ENCODE measurements at regions not wholly inside any gene's neighbourhood (a gene's known extent, or its start where the extent isn't known, plus 50 kb on each side); places are given as distances from the start of the nearest gene placed in this dataset.

DNA sequence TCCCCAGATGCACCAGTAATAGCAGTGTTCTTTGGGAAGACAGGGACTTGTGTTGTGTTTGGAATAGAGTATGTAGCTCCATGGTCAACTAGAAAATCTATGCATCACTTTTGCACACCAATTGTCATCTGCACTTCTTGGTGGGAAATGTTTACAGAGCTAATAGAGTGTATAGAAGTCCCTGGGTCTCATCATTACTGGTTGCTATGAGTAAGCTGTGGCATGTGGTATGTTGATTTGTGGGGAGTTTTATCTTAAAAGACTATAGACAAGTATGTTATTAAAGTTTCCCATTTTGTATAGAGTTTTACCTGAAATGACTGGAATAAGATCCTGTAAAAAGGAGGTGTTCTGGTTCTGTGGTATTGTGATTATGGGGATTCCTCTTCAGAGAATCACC lies 55.4 kb upstream of the PRSS1 start:
- TF ChIP-seq, protein P1, sequence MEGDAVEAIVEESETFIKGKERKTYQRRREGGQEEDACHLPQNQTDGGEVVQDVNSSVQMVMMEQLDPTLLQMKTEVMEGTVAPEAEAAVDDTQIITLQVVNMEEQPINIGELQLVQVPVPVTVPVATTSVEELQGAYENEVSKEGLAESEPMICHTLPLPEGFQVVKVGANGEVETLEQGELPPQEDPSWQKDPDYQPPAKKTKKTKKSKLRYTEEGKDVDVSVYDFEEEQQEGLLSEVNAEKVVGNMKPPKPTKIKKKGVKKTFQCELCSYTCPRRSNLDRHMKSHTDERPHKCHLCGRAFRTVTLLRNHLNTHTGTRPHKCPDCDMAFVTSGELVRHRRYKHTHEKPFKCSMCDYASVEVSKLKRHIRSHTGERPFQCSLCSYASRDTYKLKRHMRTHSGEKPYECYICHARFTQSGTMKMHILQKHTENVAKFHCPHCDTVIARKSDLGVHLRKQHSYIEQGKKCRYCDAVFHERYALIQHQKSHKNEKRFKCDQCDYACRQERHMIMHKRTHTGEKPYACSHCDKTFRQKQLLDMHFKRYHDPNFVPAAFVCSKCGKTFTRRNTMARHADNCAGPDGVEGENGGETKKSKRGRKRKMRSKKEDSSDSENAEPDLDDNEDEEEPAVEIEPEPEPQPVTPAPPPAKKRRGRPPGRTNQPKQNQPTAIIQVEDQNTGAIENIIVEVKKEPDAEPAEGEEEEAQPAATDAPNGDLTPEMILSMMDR (IDR thresholded peaks at IDR 0.05) = no peak
- TF ChIP-seq POLR2A (IDR thresholded peaks at IDR 0.05) = no peak
